Endothelial cell of umbilical vein (primary cell): ENCODE measurements at regions not wholly inside any gene's neighbourhood (a gene's known extent, or its start where the extent isn't known, plus 50 kb on each side); places are given as distances from the start of the nearest gene placed in this dataset.

ENCODE experiments used
- BruUV-seq: library from RNA; stranded (reverse); fragments of 400-500 nt; replicated peaks from 2 replicates; lab custom pipeline; 2021; lab: Mats Ljungman, UMichigan
- CTCF ChIA-PET: fragments of 300-600, 350-600 bp; sonication (Branson Sonifier 250); formaldehyde crosslinking; loops from one replicate; lab custom pipeline; 2021; ENCODE audit warnings: antibody characterized with exemption, inconsistent platforms; lab: Charles Lee
- POLR2A ChIA-PET: fragments of 300-600, 350-600 bp; sonication (Branson Sonifier 250); formaldehyde crosslinking; loops from one replicate; lab custom pipeline; 2021; ENCODE audit warnings: antibody characterized with exemption, inconsistent platforms; lab: Charles Lee
- DNase-seq: peaks from one replicate; pipeline ENCODE4 v3.0.0-alpha.2; 2011; ENCODE audit warnings: low read depth, low spot score
- FAIRE-seq: peaks from 2 replicates; lab custom pipeline; 2011; peaks lifted over from hg19 to GRCh38; lab: Jason Lieb, UNC
- H2AFZ ChIP-seq: 2 replicates; pipeline ENCODE4 v1.6.0; 2012; ENCODE audit warnings: low read depth, low read length, control low read depth, inconsistent platforms
- H3K27ac ChIP-seq: 2 replicates; pipeline ENCODE4 v1.5.1; 2011; ENCODE audit warnings: low read depth, mild to moderate bottlenecking, control low read depth, low read length, moderate library complexity; ENCODE audit not compliant: insufficient read depth
- H3K27me3 ChIP-seq, 2 experiments: 2 replicates each; pipeline versions ENCODE4 v1.6.0 to v1.6.1; 2011; ENCODE audit warnings: low read length in 2 of 2, mixed read lengths in 1 of 2; ENCODE audit not compliant: control insufficient read depth in 2 of 2, insufficient read depth in 2 of 2
- H3K36me3 ChIP-seq, 2 experiments: 2 replicates in 1 of 2; 3 replicates in 1 of 2; pipeline ENCODE4 v1.5.1; 2011; ENCODE audit warnings: low read length in 2 of 2, mild to moderate bottlenecking in 1 of 2, moderate library complexity in 1 of 2; ENCODE audit not compliant: control insufficient read depth in 2 of 2, insufficient read depth in 2 of 2; ENCODE audit errors: extremely low read depth in 1 of 2
- H3K4me1 ChIP-seq: 3 replicates; pipeline ENCODE4 v1.5.1; 2011; ENCODE audit warnings: mild to moderate bottlenecking, low read length; ENCODE audit not compliant: control insufficient read depth, insufficient read depth; ENCODE audit errors: extremely low read depth
- H3K4me2 ChIP-seq: 2 replicates; pipeline ENCODE4 v1.6.1; 2011; ENCODE audit warnings: low read length, control low read depth, mixed read lengths; ENCODE audit not compliant: insufficient read depth
- H3K4me3 ChIP-seq, 3 experiments: fragments of 200-600 bp in 1 of 3; sonication (generic), shearing (Covaris generic) in 1 of 3; replicated peaks in 1 of 3; 2 replicates each; pipeline ENCODE4 v1.5.1; 2011 to 2016; ENCODE audit warnings: control low read depth in 3 of 3, low read length in 3 of 3, mild to moderate bottlenecking in 2 of 3, inconsistent platforms in 1 of 3, low read depth in 1 of 3, moderate library complexity in 1 of 3; ENCODE audit not compliant: insufficient read depth in 1 of 3
- H3K79me2 ChIP-seq: 2 replicates; pipeline ENCODE4 v1.6.0; 2012; ENCODE audit warnings: low read length, inconsistent platforms; ENCODE audit not compliant: control insufficient read depth, insufficient read depth
- H3K9ac ChIP-seq: replicated peaks from 2 replicates; pipeline ENCODE3; 2011; ENCODE audit warnings: low read length, control low read depth; ENCODE audit not compliant: insufficient read depth; ENCODE audit errors: extremely low read depth
- H3K9me1 ChIP-seq: replicated peaks from 3 replicates; pipeline ENCODE4 v1.6.0; 2011; ENCODE audit warnings: mild to moderate bottlenecking, low read length; ENCODE audit not compliant: control insufficient read depth, insufficient read depth; ENCODE audit errors: extremely low read depth
- H3K9me3 ChIP-seq: replicated peaks from 2 replicates; pipeline ENCODE4 v1.5.1; 2012; ENCODE audit warnings: low read length, inconsistent platforms; ENCODE audit not compliant: control insufficient read depth, insufficient read depth
- H4K20me1 ChIP-seq: replicated peaks from 2 replicates; pipeline ENCODE3; 2011; ENCODE audit warnings: mild to moderate bottlenecking, low read length; ENCODE audit not compliant: control insufficient read depth, insufficient read depth; ENCODE audit errors: extremely low read depth
- EZH2 ChIP-seq: IDR thresholded peaks from 2 replicates; pipeline ENCODE4 v1.6.1; 2012; ENCODE audit warnings: borderline replicate concordance, low read depth, mild to moderate bottlenecking, moderate library complexity, low read length, inconsistent platforms; ENCODE audit not compliant: severe bottlenecking
- FOS ChIP-seq: IDR thresholded peaks from 2 replicates; pipeline ENCODE4 v1.6.1; 2011; ENCODE audit warnings: mild to moderate bottlenecking, low read length, moderate library complexity, borderline replicate concordance; ENCODE audit not compliant: insufficient read depth
- GATA2 ChIP-seq: IDR thresholded peaks from 2 replicates; pipeline ENCODE4 v1.7.0; 2011; ENCODE audit warnings: low read depth, mild to moderate bottlenecking, moderate library complexity, mixed read lengths, low read length; ENCODE audit not compliant: insufficient read length, insufficient read depth
- JUN ChIP-seq: IDR thresholded peaks from 2 replicates; pipeline ENCODE4 v1.6.1; 2011; ENCODE audit warnings: borderline replicate concordance, low read depth; ENCODE audit not compliant: insufficient read length, insufficient read depth
- MYC ChIP-seq: IDR thresholded peaks from one replicate; pipeline ENCODE4 v1.6.1; 2011; ENCODE audit warnings: mild to moderate bottlenecking, low read depth, low read length
- POLR2A ChIP-seq: IDR thresholded peaks from 2 replicates; pipeline ENCODE4 v1.6.1; 2012; ENCODE audit warnings: low read depth, mild to moderate bottlenecking, control low read depth, low read length
- POLR2AphosphoS5 ChIP-seq: IDR thresholded peaks from 2 replicates; pipeline ENCODE4 v1.6.1; 2012; ENCODE audit warnings: low read depth, mild to moderate bottlenecking, control low read depth, low read length, moderate library complexity; ENCODE audit not compliant: insufficient read depth
- dilution Hi-C: fragments of 300-500 bp; cut with MboI; formaldehyde crosslinking; loops from one replicate; pipeline ENCODE4 v1.15.0; 2019; ENCODE audit warnings: low sequenced_read_pairs; ENCODE audit not compliant: extremely low pct_ligation_motif_present
- intact Hi-C: fragments of 100-400 bp; cut with micrococcal nuclease; formaldehyde crosslinking; loops from one replicate; pipeline ENCODE4 v1.10.0; 2022
- TF ChIP-seq, protein P1 (sequence below), 2 donors: IDR thresholded peaks; 1 replicate in 1 of 2; 2 replicates in 1 of 2; pipeline ENCODE4 v1.5.1; 2011; ENCODE audit warnings: low read length in 2 of 2, mild to moderate bottlenecking in 2 of 2, moderate library complexity in 2 of 2, control low read depth in 1 of 2, inconsistent platforms in 1 of 2, low read depth in 1 of 2; ENCODE audit not compliant: insufficient read depth in 1 of 2; ENCODE audit errors: extremely low read depth in 1 of 2
- TF ChIP-seq, protein P2 (sequence below): IDR thresholded peaks from 2 replicates; pipeline ENCODE4 v1.6.1; 2011; ENCODE audit not compliant: insufficient read depth, insufficient read length

DNA sequence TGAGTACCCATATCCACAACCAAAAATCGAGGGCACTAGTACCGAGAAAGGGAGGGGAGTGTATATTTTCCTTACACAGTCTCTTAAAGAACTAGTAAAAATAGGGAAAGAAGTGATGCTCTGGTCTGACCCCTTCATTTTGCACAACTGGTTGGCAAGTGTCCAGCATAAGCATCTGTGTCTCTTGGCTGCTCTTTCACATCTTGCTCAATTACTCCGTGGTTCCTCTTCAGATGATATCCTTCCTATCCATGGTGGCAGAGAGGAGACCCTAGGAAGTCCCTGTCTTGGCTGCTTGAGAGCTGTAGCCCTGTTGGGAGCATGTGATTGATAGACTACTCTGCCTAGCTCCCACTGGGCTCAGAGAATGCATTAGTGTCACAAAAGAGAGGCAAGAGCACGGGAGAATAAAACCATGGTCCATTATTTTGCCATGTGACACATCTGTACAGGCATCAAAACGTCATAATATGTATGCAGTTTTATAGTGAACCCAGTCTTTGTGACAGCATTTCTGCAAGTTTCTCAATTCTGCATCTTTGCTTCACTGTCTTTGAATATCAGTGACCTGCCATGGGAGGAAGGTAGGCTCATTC, 111.8 kb upstream of the ANKRD1 start:
- Histone ChIP-seq H4K20me1 (no peaks in the 10 kb centered on the region), H3K79me2 (no peaks in the 10 kb centered on the region), H2AFZ (no peak overlapping the region), H3K27ac (no peak overlapping the region), H3K36me3 (no peaks in the 10 kb centered on the region), H3K4me2 (no peak overlapping the region), H3K27me3 (no peaks in the 10 kb centered on the region), H3K9ac (no peak overlapping the region), H3K4me1 (peaks cover 9% of the 10 kb centered on the region), H3K4me3 (no peak overlapping the region), H3K9me1 (no peaks in the 10 kb centered on the region), H3K9me3 (no peaks in the 10 kb centered on the region)
- intact Hi-C loops: no loop called here
- DNase-seq: no peak
- ChIA-PET POLR2A (no interaction called here), CTCF (interaction anchor here (1.1 kb wide), 1 partner anchor 153 kb away, joined by 3 read pairs; no protein-coding TSS in a partner anchor)
- no peak for FAIRE-seq
- TF ChIP-seq JUN (no peak), EZH2 (no peak), POLR2AphosphoS5 (no peak), FOS (no peak), MYC (no peak), POLR2A (no peak), GATA2 (no peak)
- TF ChIP-seq, protein P1, sequence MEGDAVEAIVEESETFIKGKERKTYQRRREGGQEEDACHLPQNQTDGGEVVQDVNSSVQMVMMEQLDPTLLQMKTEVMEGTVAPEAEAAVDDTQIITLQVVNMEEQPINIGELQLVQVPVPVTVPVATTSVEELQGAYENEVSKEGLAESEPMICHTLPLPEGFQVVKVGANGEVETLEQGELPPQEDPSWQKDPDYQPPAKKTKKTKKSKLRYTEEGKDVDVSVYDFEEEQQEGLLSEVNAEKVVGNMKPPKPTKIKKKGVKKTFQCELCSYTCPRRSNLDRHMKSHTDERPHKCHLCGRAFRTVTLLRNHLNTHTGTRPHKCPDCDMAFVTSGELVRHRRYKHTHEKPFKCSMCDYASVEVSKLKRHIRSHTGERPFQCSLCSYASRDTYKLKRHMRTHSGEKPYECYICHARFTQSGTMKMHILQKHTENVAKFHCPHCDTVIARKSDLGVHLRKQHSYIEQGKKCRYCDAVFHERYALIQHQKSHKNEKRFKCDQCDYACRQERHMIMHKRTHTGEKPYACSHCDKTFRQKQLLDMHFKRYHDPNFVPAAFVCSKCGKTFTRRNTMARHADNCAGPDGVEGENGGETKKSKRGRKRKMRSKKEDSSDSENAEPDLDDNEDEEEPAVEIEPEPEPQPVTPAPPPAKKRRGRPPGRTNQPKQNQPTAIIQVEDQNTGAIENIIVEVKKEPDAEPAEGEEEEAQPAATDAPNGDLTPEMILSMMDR (IDR thresholded peaks at IDR 0.05; ENCODE audit: extremely low read depth in 1 of 2, insufficient read depth in 1 of 2, low read depth in 1 of 2, low read length in 2 of 2): no peak
- TF ChIP-seq, protein P2, sequence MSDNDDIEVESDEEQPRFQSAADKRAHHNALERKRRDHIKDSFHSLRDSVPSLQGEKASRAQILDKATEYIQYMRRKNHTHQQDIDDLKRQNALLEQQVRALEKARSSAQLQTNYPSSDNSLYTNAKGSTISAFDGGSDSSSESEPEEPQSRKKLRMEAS: no peak
- BruUV-seq: no TSS peak
- dilution Hi-C loops: no loop called here
